Tibial nerve (tissue), 4 donors: ENCODE measurements at regions not wholly inside any gene's neighbourhood (a gene's known extent, or its start where the extent isn't known, plus 50 kb on each side); places are given as distances from the start of the nearest gene placed in this dataset.

ENCODE experiments used
- EP300 ChIP-seq, 2 donors: sonication (generic); formaldehyde crosslinking; IDR thresholded peaks; one replicate each; pipeline ENCODE4 v1.6.1; 2017; ENCODE audit warnings: antibody characterized with exemption in 2 of 2, mild to moderate bottlenecking in 1 of 2
- TF ChIP-seq, protein P1 (sequence below), 5 experiments: fragments of 200-600 bp in 3 of 5; fragments of 450-650 bp in 2 of 5; sonication (generic) in 3 of 5; IDR thresholded peaks; one replicate each; pipeline ENCODE4 v1.5.1; 2016 to 2019; ENCODE audit warnings: antibody characterized with exemption in 5 of 5, mild to moderate bottlenecking in 3 of 5, moderate library complexity in 2 of 5

DNA sequence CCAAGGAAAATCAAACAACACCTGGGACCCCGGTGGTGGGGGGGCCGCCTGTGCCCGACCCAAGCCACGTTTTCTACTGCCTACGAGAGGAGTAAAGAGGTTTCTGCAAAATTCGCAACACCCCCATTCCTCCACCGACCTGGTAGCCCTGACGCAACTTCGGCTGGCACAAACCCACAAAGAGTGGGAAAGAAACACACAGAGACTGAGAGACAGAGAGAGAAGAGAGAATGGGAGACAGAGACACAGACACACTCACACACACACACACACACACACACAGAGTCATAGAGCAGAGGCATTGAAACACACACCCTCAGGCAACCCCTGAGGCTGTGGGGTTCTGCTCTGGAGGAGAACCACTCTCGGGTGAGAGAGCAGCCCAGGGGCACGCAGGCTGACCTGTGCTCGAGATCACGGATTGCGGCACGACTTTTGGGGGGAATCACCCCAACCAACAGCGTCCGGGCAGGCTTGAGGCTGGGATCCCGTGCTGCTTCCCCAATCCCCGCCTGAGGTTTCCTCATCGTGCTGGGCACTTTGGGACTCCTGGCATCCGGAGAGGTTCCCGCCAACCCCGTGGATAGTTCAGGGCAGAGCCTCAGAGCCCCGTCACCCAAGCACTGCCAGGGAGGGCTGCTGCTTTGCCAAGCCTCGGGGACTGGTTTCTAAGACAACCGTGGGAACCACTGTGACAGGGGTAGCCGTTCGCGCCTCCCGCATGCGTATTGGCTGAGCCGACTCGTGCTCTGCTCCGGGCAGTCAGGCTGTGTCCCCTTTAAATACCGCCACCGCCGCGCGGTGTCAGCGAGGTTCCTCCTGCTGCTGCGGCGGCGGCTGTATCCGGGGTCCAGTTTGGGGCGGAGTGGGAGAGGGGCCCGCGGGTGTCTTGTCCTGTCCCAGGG lies 682.4 kb upstream of the TPTE start:
- TF ChIP-seq EP300 (IDR thresholded peaks at IDR 0.05): no peak
- TF ChIP-seq, protein P1, sequence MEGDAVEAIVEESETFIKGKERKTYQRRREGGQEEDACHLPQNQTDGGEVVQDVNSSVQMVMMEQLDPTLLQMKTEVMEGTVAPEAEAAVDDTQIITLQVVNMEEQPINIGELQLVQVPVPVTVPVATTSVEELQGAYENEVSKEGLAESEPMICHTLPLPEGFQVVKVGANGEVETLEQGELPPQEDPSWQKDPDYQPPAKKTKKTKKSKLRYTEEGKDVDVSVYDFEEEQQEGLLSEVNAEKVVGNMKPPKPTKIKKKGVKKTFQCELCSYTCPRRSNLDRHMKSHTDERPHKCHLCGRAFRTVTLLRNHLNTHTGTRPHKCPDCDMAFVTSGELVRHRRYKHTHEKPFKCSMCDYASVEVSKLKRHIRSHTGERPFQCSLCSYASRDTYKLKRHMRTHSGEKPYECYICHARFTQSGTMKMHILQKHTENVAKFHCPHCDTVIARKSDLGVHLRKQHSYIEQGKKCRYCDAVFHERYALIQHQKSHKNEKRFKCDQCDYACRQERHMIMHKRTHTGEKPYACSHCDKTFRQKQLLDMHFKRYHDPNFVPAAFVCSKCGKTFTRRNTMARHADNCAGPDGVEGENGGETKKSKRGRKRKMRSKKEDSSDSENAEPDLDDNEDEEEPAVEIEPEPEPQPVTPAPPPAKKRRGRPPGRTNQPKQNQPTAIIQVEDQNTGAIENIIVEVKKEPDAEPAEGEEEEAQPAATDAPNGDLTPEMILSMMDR (IDR thresholded peaks at IDR 0.05): no peak
